ENCODE measurements at regions not wholly inside any gene's neighbourhood (a gene's known extent, or its start where the extent isn't known, plus 50 kb on each side); places are given as distances from the start of the nearest gene placed in this dataset.

- no peak overlapping the region for H3K27ac ChIP-seq (ENCODE audit: low read length)
- TF ChIP-seq EZH2phosphoT487 (IDR thresholded peaks at IDR 0.05; ENCODE audit: borderline replicate concordance, low read length) (no peak), EZH2 (IDR thresholded peaks at IDR 0.05; ENCODE audit: low read length, unreplicated experiment) (no peak)
- TF ChIP-seq, protein P1, sequence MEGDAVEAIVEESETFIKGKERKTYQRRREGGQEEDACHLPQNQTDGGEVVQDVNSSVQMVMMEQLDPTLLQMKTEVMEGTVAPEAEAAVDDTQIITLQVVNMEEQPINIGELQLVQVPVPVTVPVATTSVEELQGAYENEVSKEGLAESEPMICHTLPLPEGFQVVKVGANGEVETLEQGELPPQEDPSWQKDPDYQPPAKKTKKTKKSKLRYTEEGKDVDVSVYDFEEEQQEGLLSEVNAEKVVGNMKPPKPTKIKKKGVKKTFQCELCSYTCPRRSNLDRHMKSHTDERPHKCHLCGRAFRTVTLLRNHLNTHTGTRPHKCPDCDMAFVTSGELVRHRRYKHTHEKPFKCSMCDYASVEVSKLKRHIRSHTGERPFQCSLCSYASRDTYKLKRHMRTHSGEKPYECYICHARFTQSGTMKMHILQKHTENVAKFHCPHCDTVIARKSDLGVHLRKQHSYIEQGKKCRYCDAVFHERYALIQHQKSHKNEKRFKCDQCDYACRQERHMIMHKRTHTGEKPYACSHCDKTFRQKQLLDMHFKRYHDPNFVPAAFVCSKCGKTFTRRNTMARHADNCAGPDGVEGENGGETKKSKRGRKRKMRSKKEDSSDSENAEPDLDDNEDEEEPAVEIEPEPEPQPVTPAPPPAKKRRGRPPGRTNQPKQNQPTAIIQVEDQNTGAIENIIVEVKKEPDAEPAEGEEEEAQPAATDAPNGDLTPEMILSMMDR (conservative IDR thresholded peaks at IDR 0.05; ENCODE audit: low read depth, low read length), result no peak
- CTCF ChIA-PET, result no interaction called here
- H3K9me3 ChIP-seq (ENCODE audit: low read length), result no peaks in the 10 kb centered on the region
- POLR2A ChIA-PET (ENCODE audit: unreplicated experiment), result no interaction called here
- intact Hi-C loops (cut with micrococcal nuclease), result no loop called here
- no peaks in the 10 kb centered on the region for H3K4me1 ChIP-seq (ENCODE audit: insufficient read depth, low read length)
- peaks cover 39% of the 10 kb centered on the region for H3K27me3 ChIP-seq (ENCODE audit: low read length)
- ATAC-seq (no peak), DNase-seq (no peak)
- BruUV-seq (replicated peaks), result no TSS peak
- H3K79me2 ChIP-seq (ENCODE audit: low read length), result no peaks in the 10 kb centered on the region
- H3K4me3 ChIP-seq (ENCODE audit: low read length), result no peak overlapping the region
- H2AFZ ChIP-seq (ENCODE audit: low read length), result no peak overlapping the region
- no peaks in the 10 kb centered on the region for H4K20me1 ChIP-seq (ENCODE audit: low read length)
- no peaks in the 10 kb centered on the region for H3F3A ChIP-seq (ENCODE audit: low read length, unreplicated experiment)
- no peak overlapping the region for H3K4me2 ChIP-seq (ENCODE audit: low read length)
- no peak overlapping the region for H3K9ac ChIP-seq (ENCODE audit: low read length)
- no peaks in the 10 kb centered on the region for H3K36me3 ChIP-seq (ENCODE audit: low read depth, low read length)
- no peaks in the 10 kb centered on the region for H3K9me2 ChIP-seq (replicated peaks; ENCODE audit: low read length)
These were observed 58.5 kb upstream of the NPVF start for GRCh38 chr7:25286756-25287155.

GRCh38 chr7:25287291-25287690, 59.0 kb upstream of the NPVF start:
- no peak overlapping the region for H2AFZ ChIP-seq (ENCODE audit: low read length)
- H3F3A ChIP-seq (ENCODE audit: low read length, unreplicated experiment), result no peaks in the 10 kb centered on the region
- POLR2A ChIA-PET (ENCODE audit: unreplicated experiment), result no interaction called here
- no peak overlapping the region for H3K4me2 ChIP-seq (ENCODE audit: low read length)
- CTCF ChIA-PET, result no interaction called here
- H3K9me2 ChIP-seq (replicated peaks; ENCODE audit: low read length), result no peaks in the 10 kb centered on the region
- no peaks in the 10 kb centered on the region for H3K9me3 ChIP-seq (ENCODE audit: low read length)
- no peaks in the 10 kb centered on the region for H3K4me1 ChIP-seq (ENCODE audit: insufficient read depth, low read length)
- no peak for ATAC-seq
- no peaks in the 10 kb centered on the region for H3K36me3 ChIP-seq (ENCODE audit: low read depth, low read length)
- no peak overlapping the region for H3K9ac ChIP-seq (ENCODE audit: low read length)
- H3K4me3 ChIP-seq (ENCODE audit: low read length), result no peak overlapping the region
- TF ChIP-seq EZH2phosphoT487 (IDR thresholded peaks at IDR 0.05; ENCODE audit: borderline replicate concordance, low read length) (no peak), EZH2 (IDR thresholded peaks at IDR 0.05; ENCODE audit: low read length, unreplicated experiment) (no peak)
- TF ChIP-seq, protein P1 (conservative IDR thresholded peaks at IDR 0.05; ENCODE audit: low read depth, low read length), result no peak
- no peaks in the 10 kb centered on the region for H3K79me2 ChIP-seq (ENCODE audit: low read length)
- DNase-seq, result no peak
- BruUV-seq (replicated peaks), result no TSS peak
- no peak overlapping the region for H3K27ac ChIP-seq (ENCODE audit: low read length)
- intact Hi-C loops (cut with micrococcal nuclease), result no loop called here
- H4K20me1 ChIP-seq (ENCODE audit: low read length), result no peaks in the 10 kb centered on the region
- peaks cover 34% of the 10 kb centered on the region for H3K27me3 ChIP-seq (ENCODE audit: low read length)

- no peaks in the 10 kb centered on the region for H3K79me2 ChIP-seq (ENCODE audit: low read length)
- H3K4me1 ChIP-seq (ENCODE audit: insufficient read depth, low read length), result no peaks in the 10 kb centered on the region
- no peaks in the 10 kb centered on the region for H3K9me2 ChIP-seq (replicated peaks; ENCODE audit: low read length)
- ChIA-PET CTCF (no interaction called here), POLR2A (ENCODE audit: unreplicated experiment) (no interaction called here)
- H3K27ac ChIP-seq (ENCODE audit: low read length), result no peak overlapping the region
- intact Hi-C loops (cut with micrococcal nuclease), result no loop called here
- H3K27me3 ChIP-seq (ENCODE audit: low read length), result peaks cover 32% of the 10 kb centered on the region
- BruUV-seq (replicated peaks), result no TSS peak
- H3F3A ChIP-seq (ENCODE audit: low read length, unreplicated experiment), result no peaks in the 10 kb centered on the region
- H4K20me1 ChIP-seq (ENCODE audit: low read length), result no peaks in the 10 kb centered on the region
- H3K9ac ChIP-seq (ENCODE audit: low read length), result no peak overlapping the region
- DNase-seq (no peak), ATAC-seq (no peak)
- TF ChIP-seq EZH2phosphoT487 (IDR thresholded peaks at IDR 0.05; ENCODE audit: borderline replicate concordance, low read length), result no peak
- TF ChIP-seq EZH2 (IDR thresholded peaks at IDR 0.05; ENCODE audit: low read length, unreplicated experiment), result no peak
- TF ChIP-seq, protein P1 (conservative IDR thresholded peaks at IDR 0.05; ENCODE audit: low read depth, low read length), result no peak
- no peaks in the 10 kb centered on the region for H3K9me3 ChIP-seq (ENCODE audit: low read length)
- no peak overlapping the region for H2AFZ ChIP-seq (ENCODE audit: low read length)
- no peak overlapping the region for H3K4me2 ChIP-seq (ENCODE audit: low read length)
- H3K4me3 ChIP-seq (ENCODE audit: low read length), result no peak overlapping the region
- H3K36me3 ChIP-seq (ENCODE audit: low read depth, low read length), result no peaks in the 10 kb centered on the region
These were observed 60.4 kb upstream of the NPVF start for GRCh38 chr7:25288556-25289307.

Data from PC-3 (cell line).